Suprapubic skin (tissue), 4 donors: ENCODE measurements at regions not wholly inside any gene's neighbourhood (a gene's known extent, or its start where the extent isn't known, plus 50 kb on each side); places are given as distances from the start of the nearest gene placed in this dataset.

Source experiments
- DNase-seq, 2 donors: peaks; one replicate each; pipeline ENCODE4 v3.0.0-alpha.2; 2019; ENCODE audit warnings: low spot score in 2 of 2
- H3K27ac ChIP-seq: fragments of 200-600 bp; sonication (generic); one replicate; pipeline ENCODE4 v1.5.1; 2019
- H3K27me3 ChIP-seq: fragments of 200-600 bp; sonication (generic); one replicate; pipeline ENCODE4 v1.5.1; 2019
- H3K36me3 ChIP-seq: fragments of 200-600 bp; sonication (generic); one replicate; pipeline ENCODE4 v1.5.1; 2019
- H3K4me1 ChIP-seq: fragments of 200-600 bp; sonication (generic); one replicate; pipeline ENCODE4 v1.5.1; 2019
- H3K4me3 ChIP-seq: fragments of 200-600 bp; sonication (generic); one replicate; pipeline ENCODE4 v1.5.1; 2019; ENCODE audit warnings: mild to moderate bottlenecking
- H3K9me3 ChIP-seq: fragments of 200-600 bp; sonication (generic); one replicate; pipeline ENCODE4 v1.5.1; 2019
- CTCF ChIP-seq, 2 donors: fragments of 200-600 bp in 1 of 2; fragments of 450-650 bp in 1 of 2; sonication (generic) in 1 of 2; IDR thresholded peaks; one replicate each; pipeline ENCODE4 v1.5.1; 2016 to 2019; ENCODE audit warnings: antibody characterized with exemption in 2 of 2, mild to moderate bottlenecking in 1 of 2, moderate library complexity in 1 of 2
- EP300 ChIP-seq: sonication (generic); formaldehyde crosslinking; IDR thresholded peaks from one replicate; pipeline ENCODE4 v1.6.1; 2017; ENCODE audit warnings: antibody characterized with exemption
- POLR2A ChIP-seq, 2 donors: fragments of 450-650 bp; IDR thresholded peaks; one replicate each; pipeline ENCODE4 v1.6.1; 2017; ENCODE audit warnings: antibody characterized with exemption in 2 of 2, mild to moderate bottlenecking in 2 of 2, moderate library complexity in 2 of 2
- POLR2AphosphoS5 ChIP-seq, 3 donors: sonication (generic); formaldehyde crosslinking; IDR thresholded peaks; one replicate each; pipeline ENCODE4 v1.6.1; 2017; ENCODE audit warnings: antibody characterized with exemption in 3 of 3
- WGBS: methylation state at CpG from one replicate; pipeline ENCODE4 v1.1.5; 2018; 5-methylcytosine and 5-hydroxymethylcytosine counted together

- H3K36me3 ChIP-seq = no peaks in the 10 kb centered on the region
- no peak overlapping the region for H3K27ac ChIP-seq
- H3K4me3 ChIP-seq = no peak overlapping the region
- no peaks in the 10 kb centered on the region for H3K27me3 ChIP-seq
- no peaks in the 10 kb centered on the region for H3K9me3 ChIP-seq
- WGBS = 81% methylated on average over 5 of the region's 5 CpGs
- DNase-seq = no peak
- no peaks in the 10 kb centered on the region for H3K4me1 ChIP-seq
- TF ChIP-seq CTCF (IDR thresholded peaks at IDR 0.05) (no peak), POLR2A (IDR thresholded peaks at IDR 0.05) (no peak), EP300 (no peak), POLR2AphosphoS5 (IDR thresholded peaks at IDR 0.05) (no peak)
These were observed 464.9 kb downstream of the RPS29 start for GRCh38 chr14:49121246-49121645.

GRCh38 chr14:49114161-49114893 is 471.9 kb downstream of the RPS29 start:
- Histone ChIP-seq H3K36me3 (no peaks in the 10 kb centered on the region), H3K4me1 (peaks cover 3% of the 10 kb centered on the region), H3K9me3 (no peaks in the 10 kb centered on the region), H3K4me3 (no peak overlapping the region), H3K27ac (peak overlapping the region; percentile 71), H3K27me3 (no peaks in the 10 kb centered on the region)
- peak; percentile 50 for TF ChIP-seq EP300
- no peak for TF ChIP-seq POLR2A (IDR thresholded peaks at IDR 0.05)
- DNase-seq = no peak
- 49% methylated on average over 6 of the region's 6 CpGs for WGBS

GRCh38 chr14:49106741-49107667 is 479.2 kb downstream of the RPS29 start:
- Histone ChIP-seq H3K4me3 (no peak overlapping the region), H3K27me3 (no peaks in the 10 kb centered on the region), H3K27ac (no peak overlapping the region), H3K36me3 (no peaks in the 10 kb centered on the region), H3K9me3 (no peaks in the 10 kb centered on the region), H3K4me1 (no peaks in the 10 kb centered on the region)
- WGBS = 55% methylated on average over 8 of the region's 8 CpGs
- TF ChIP-seq EP300 (no peak), POLR2AphosphoS5 (IDR thresholded peaks at IDR 0.05) (no peak), CTCF (IDR thresholded peaks at IDR 0.05) (no peak), POLR2A (IDR thresholded peaks at IDR 0.05) (no peak)
- DNase-seq = no peak

GRCh38 chr14:49105956-49106355 is 480.2 kb downstream of the RPS29 start:
- WGBS = 56% methylated on average over 1 of the region's 1 CpG
- Histone ChIP-seq H3K36me3 (no peaks in the 10 kb centered on the region), H3K4me3 (no peak overlapping the region), H3K4me1 (no peaks in the 10 kb centered on the region), H3K27me3 (no peaks in the 10 kb centered on the region), H3K27ac (no peak overlapping the region), H3K9me3 (no peaks in the 10 kb centered on the region)
- TF ChIP-seq POLR2AphosphoS5 (IDR thresholded peaks at IDR 0.05) = no peak
- no peak for TF ChIP-seq EP300
- TF ChIP-seq POLR2A (IDR thresholded peaks at IDR 0.05) = no peak
- no peak for TF ChIP-seq CTCF (IDR thresholded peaks at IDR 0.05)
- DNase-seq = no peak

GRCh38 chr14:49105512-49105911 is 480.7 kb downstream of the RPS29 start:
- no peaks in the 10 kb centered on the region for H3K36me3 ChIP-seq
- no peak overlapping the region for H3K4me3 ChIP-seq
- 86% methylated on average over 4 of the region's 4 CpGs for WGBS
- DNase-seq = no peak
- TF ChIP-seq EP300 = no peak
- TF ChIP-seq POLR2A (IDR thresholded peaks at IDR 0.05) = no peak
- TF ChIP-seq CTCF (IDR thresholded peaks at IDR 0.05) = no peak
- no peak for TF ChIP-seq POLR2AphosphoS5 (IDR thresholded peaks at IDR 0.05)
- H3K9me3 ChIP-seq = no peaks in the 10 kb centered on the region
- no peaks in the 10 kb centered on the region for H3K27me3 ChIP-seq
- no peak overlapping the region for H3K27ac ChIP-seq
- no peaks in the 10 kb centered on the region for H3K4me1 ChIP-seq
